ENCODE measurements at regions not wholly inside any gene's neighbourhood (a gene's known extent, or its start where the extent isn't known, plus 50 kb on each side); places are given as distances from the start of the nearest gene placed in this dataset.

DNA sequence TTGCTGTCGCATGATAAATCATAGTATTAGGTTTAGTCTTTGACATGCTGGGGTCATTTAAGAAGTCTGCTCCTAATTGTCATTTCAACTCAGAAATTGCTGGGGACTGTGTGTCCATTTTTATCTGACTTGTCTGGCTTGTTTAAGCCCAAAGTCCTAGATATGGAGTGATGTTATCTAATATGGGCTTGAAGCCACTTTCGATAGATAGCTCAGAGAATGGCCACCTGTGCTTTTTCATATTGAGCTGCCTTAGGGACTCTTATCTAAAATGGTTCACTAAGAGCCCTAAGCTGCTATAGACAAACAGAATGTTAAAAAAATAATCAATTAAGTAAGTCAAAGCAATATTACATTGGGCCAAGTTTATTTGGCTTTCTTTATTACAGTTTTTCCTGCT lies 81.6 kb upstream of the CNTNAP4 start:
- Mint-ChIP-seq H3K9me3 (ENCODE audit: unreplicated experiment) (no peaks in the 10 kb centered on the region), H3K4me3 (ENCODE audit: unreplicated experiment) (no peak overlapping the region), H3K27ac (ENCODE audit: low read depth, unreplicated experiment) (no peak overlapping the region), H3K36me3 (ENCODE audit: insufficient read depth, unreplicated experiment) (no peaks in the 10 kb centered on the region), H3K27me3 (ENCODE audit: insufficient read depth, unreplicated experiment) (no peaks in the 10 kb centered on the region), H3K4me1 (ENCODE audit: insufficient read depth, unreplicated experiment) (peaks cover 20% of the 10 kb centered on the region)
- TF ChIP-seq, protein P1, sequence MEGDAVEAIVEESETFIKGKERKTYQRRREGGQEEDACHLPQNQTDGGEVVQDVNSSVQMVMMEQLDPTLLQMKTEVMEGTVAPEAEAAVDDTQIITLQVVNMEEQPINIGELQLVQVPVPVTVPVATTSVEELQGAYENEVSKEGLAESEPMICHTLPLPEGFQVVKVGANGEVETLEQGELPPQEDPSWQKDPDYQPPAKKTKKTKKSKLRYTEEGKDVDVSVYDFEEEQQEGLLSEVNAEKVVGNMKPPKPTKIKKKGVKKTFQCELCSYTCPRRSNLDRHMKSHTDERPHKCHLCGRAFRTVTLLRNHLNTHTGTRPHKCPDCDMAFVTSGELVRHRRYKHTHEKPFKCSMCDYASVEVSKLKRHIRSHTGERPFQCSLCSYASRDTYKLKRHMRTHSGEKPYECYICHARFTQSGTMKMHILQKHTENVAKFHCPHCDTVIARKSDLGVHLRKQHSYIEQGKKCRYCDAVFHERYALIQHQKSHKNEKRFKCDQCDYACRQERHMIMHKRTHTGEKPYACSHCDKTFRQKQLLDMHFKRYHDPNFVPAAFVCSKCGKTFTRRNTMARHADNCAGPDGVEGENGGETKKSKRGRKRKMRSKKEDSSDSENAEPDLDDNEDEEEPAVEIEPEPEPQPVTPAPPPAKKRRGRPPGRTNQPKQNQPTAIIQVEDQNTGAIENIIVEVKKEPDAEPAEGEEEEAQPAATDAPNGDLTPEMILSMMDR (IDR thresholded peaks at IDR 0.05; ENCODE audit: unreplicated experiment) = no peak
- POLR2A ChIA-PET = interaction anchor here (1.2 kb wide), 1 partner anchor 12 kb away, joined by 3 read pairs; no protein-coding TSS in a partner anchor
- intact Hi-C loops (cut with micrococcal nuclease) = no loop called here
- DNase-seq (ENCODE audit: unreplicated experiment) = no peak
- CTCF ChIA-PET = no interaction called here
- no TSS peak for BruUV-seq (replicated peaks)

DNA sequence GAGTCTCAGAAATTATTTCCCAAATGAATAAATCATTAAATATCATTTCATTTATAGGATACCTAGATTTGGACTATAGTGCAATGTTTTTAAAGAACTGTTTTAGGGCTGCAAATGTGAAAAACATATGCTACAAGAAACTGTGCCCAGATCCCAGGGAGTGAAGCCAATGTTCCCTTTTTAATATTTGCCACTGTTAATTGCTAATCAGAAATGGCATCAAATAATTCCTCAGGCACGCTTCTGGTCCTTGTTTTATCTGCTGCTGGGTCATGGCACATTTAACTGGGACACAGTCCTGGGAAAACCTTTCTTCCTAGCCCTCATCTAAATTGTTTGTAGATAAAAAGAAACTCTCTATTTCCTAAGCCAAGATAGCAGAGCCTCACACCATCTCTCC lies 79.3 kb upstream of the CNTNAP4 start:
- Mint-ChIP-seq H3K9me3 (ENCODE audit: unreplicated experiment) (no peaks in the 10 kb centered on the region), H3K4me1 (ENCODE audit: insufficient read depth, unreplicated experiment) (peaks cover 20% of the 10 kb centered on the region), H3K36me3 (ENCODE audit: insufficient read depth, unreplicated experiment) (no peaks in the 10 kb centered on the region), H3K4me3 (ENCODE audit: unreplicated experiment) (no peak overlapping the region), H3K27ac (ENCODE audit: low read depth, unreplicated experiment) (no peak overlapping the region), H3K27me3 (ENCODE audit: insufficient read depth, unreplicated experiment) (no peaks in the 10 kb centered on the region)
- TF ChIP-seq, protein P1 (IDR thresholded peaks at IDR 0.05; ENCODE audit: unreplicated experiment) = no peak
- POLR2A ChIA-PET = interaction anchor here (1.1 kb wide), 2 partner anchors 9 to 295 kb away, joined by 3 read pairs; no protein-coding TSS in a partner anchor
- no TSS peak for BruUV-seq (replicated peaks)
- CTCF ChIA-PET = no interaction called here
- intact Hi-C loops (cut with micrococcal nuclease) = no loop called here
- DNase-seq (ENCODE audit: unreplicated experiment) = no peak

DNA sequence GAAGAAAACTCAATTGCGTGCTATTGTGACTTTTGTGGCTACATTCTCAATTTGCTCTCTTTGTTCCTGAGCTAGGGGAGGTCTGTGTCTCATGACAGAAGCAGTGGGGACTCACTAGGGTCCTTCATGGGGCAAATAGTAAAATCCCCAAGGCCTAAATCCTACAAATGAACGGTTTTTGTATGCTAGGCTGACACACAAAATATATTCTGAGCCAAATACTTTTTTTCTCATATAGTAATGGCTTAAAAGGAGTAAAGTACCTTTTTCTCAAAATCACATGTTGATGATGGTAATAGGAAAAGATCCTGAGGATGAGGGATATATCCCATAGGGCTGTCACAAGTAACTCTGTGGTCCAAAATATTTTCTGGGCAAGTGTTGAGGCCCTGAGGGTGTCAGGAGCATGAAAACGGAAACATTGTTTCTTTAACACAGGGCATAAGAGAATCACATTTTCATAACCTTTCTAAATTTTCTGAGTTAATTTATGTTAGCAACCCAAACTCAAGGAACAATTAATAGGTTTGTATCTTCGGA lies 77.5 kb upstream of the CNTNAP4 start:
- Mint-ChIP-seq H3K27me3 (ENCODE audit: insufficient read depth, unreplicated experiment) (no peaks in the 10 kb centered on the region), H3K4me3 (ENCODE audit: unreplicated experiment) (no peak overlapping the region), H3K9me3 (ENCODE audit: unreplicated experiment) (no peaks in the 10 kb centered on the region), H3K27ac (ENCODE audit: low read depth, unreplicated experiment) (no peak overlapping the region), H3K4me1 (ENCODE audit: insufficient read depth, unreplicated experiment) (peaks cover 5% of the 10 kb centered on the region), H3K36me3 (ENCODE audit: insufficient read depth, unreplicated experiment) (no peaks in the 10 kb centered on the region)
- DNase-seq (ENCODE audit: unreplicated experiment) = no peak
- intact Hi-C loops (cut with micrococcal nuclease) = no loop called here
- BruUV-seq (replicated peaks) = no TSS peak
- TF ChIP-seq, protein P1 (IDR thresholded peaks at IDR 0.05; ENCODE audit: unreplicated experiment) = no peak
- CTCF ChIA-PET = no interaction called here
- POLR2A ChIA-PET = no interaction called here

DNA sequence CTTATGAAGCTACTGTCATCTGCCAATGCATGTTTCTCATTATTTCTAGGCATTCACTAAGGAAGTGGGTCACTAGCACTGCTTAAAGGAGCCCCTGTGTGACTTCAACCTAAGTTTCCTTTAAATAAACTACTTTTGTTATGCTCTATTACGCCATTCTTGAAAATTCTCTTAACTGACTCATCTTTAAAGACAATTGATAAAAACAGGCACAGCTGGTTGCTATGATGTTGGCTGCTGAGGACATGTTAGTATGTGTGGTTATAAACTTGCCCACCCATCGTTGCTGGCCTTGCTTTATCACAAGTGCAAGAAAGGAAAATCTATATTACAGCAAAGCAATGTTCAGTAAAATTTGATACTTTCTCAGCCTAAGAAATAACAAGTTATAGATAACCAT lies 75.8 kb upstream of the CNTNAP4 start:
- intact Hi-C loops (cut with micrococcal nuclease) = no loop called here
- Mint-ChIP-seq H3K9me3 (ENCODE audit: unreplicated experiment) (no peaks in the 10 kb centered on the region), H3K27me3 (ENCODE audit: insufficient read depth, unreplicated experiment) (no peaks in the 10 kb centered on the region), H3K36me3 (ENCODE audit: insufficient read depth, unreplicated experiment) (no peaks in the 10 kb centered on the region), H3K4me1 (ENCODE audit: insufficient read depth, unreplicated experiment) (no peaks in the 10 kb centered on the region), H3K27ac (ENCODE audit: low read depth, unreplicated experiment) (no peak overlapping the region), H3K4me3 (ENCODE audit: unreplicated experiment) (no peak overlapping the region)
- no peak for DNase-seq (ENCODE audit: unreplicated experiment)
- no TSS peak for BruUV-seq (replicated peaks)
- TF ChIP-seq, protein P1 (IDR thresholded peaks at IDR 0.05; ENCODE audit: unreplicated experiment) = no peak
- ChIA-PET POLR2A (interaction anchor here (0.8 kb wide), 1 partner anchor 23 kb away, joined by 3 read pairs; no protein-coding TSS in a partner anchor), CTCF (interaction anchor here (1.8 kb wide), 1 partner anchor 452 kb away, joined by 5 read pairs; no protein-coding TSS in a partner anchor)
